Fibroblast of the aortic adventitia (primary cell): ENCODE measurements at regions not wholly inside any gene's neighbourhood (a gene's known extent, or its start where the extent isn't known, plus 50 kb on each side); places are given as distances from the start of the nearest gene placed in this dataset.
A peak's percentile ranks its signal among the peaks of the same experiment; 100 is the strongest.

Experiments
- DNase-seq: peaks from one replicate; pipeline ENCODE4 v3.0.0-alpha.2; 2010; ENCODE audit warnings: low read depth
- H3K4me3 ChIP-seq: 2 replicates; pipeline ENCODE4 v1.5.1; 2011; ENCODE audit warnings: low read depth, mild to moderate bottlenecking, control low read depth, low read length, moderate library complexity
- CTCF ChIP-seq: IDR thresholded peaks from 2 replicates; pipeline ENCODE4 v1.5.1; 2011; ENCODE audit warnings: mild to moderate bottlenecking, low read length, control low read depth, inconsistent platforms; ENCODE audit not compliant: insufficient read depth

- no peak overlapping the region for H3K4me3 ChIP-seq
- TF ChIP-seq CTCF: no peak
- DNase-seq: peak; percentile 76
Observed at GRCh38 chr16:64390102-64390501, 731.8 kb downstream of the CDH11 start.

DNA sequence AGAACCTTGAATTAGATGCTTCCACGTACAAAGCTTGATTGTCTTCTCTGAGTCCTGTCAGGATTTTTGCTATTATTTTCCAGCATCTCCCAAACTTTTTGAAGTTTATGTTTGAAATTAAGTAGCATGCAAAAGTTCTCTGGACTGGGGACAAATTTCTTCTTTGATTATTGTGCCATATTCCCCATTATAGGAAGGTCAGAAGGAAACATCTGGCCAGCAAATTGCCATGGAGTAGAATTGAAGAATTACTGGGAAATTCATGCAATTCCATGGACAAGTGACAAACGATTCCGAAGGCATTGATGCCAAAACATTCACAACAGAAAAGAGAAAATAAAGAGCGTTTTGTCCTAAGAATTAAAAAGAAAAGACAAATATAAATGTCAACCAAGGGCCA, 737.2 kb downstream of the CDH11 start:
- no peak for TF ChIP-seq CTCF
- DNase-seq: no peak

GRCh38 chr16:64381979-64382378, 739.9 kb downstream of the CDH11 start:
- TF ChIP-seq CTCF: no peak
- no peak overlapping the region for H3K4me3 ChIP-seq
- DNase-seq: no peak

More for the DNA sequence above, 737.2 kb downstream of the CDH11 start:
- H3K4me3 ChIP-seq: no peak overlapping the region

DNA sequence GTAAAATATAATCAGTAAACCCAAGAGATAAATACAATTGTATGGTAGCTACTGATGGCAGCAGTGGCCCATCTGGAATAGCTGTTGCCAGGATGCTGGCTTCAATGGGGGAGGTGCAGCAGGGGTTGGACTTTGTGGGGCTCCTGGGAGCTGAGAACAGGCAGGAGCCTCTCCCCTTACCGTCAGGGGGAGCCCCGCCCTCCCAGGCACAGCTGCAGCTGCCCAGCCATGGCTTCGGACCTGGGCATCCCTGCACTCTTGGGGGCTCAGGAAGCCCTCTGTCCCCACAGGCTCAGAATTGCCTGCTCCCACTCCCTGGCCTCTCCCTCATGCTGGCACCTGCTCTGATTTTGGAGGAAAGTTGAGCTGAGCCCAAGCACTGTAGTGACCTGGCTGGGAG, 741.1 kb downstream of the CDH11 start:
- TF ChIP-seq CTCF: no peak
- no peak overlapping the region for H3K4me3 ChIP-seq
- DNase-seq: no peak

DNA sequence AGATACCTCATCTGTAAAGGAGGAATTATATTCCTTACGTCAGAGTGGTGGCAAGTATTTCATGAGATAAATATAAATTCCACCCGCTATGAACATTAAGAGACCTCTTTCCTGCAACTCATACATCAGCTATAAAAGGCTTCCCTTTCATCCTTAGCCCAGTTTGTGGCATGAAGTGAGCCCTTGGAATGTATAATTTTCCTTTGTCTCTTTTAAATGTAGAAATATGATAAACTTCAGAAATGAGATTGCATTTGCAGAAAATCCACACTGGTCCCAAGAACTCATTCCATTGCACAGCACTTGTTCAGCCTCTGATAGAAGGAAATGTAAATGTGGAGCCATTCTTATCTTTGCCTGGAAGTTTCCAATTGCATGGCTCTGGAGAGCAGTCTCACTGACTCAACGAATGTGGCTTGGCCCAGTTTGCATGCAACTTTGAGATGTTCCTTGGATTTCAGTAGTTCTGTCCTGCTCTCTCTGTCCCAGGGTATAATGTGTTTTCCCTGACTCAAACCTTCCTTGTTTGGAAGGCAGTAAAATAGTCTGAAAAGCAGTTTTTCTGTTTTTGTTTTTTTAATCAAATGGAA, 746.4 kb downstream of the CDH11 start:
- peak; percentile 94 for DNase-seq
- no peak for TF ChIP-seq CTCF
- H3K4me3 ChIP-seq: no peak overlapping the region

GRCh38 chr16:64370112-64370511, 751.8 kb downstream of the CDH11 start:
- no peak for DNase-seq
- H3K4me3 ChIP-seq: no peak overlapping the region

More at GRCh38 chr16:64370112-64370511, 751.8 kb downstream of the CDH11 start:
- TF ChIP-seq CTCF: no peak
